ENCODE measurements at regions not wholly inside any gene's neighbourhood (a gene's known extent, or its start where the extent isn't known, plus 50 kb on each side); places are given as distances from the start of the nearest gene placed in this dataset.

DNA sequence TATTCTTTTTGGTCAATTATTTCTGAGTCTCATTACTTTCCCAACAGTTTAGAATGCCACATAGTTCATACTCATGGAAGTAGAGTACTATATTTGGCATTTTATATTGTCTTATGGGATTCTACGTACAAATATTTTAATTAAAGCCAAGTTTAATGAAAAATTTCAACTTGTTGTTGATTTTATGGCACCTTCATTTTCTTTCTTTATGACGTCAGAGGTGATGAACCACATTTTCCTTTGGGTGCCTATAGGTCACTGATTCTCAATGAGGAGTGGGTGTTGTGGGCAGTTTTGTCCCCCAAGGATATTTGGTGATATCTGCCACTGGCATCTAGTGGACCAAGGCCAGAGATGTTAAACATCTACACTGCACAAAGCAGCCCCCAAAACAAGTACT is 1071.3 kb downstream of the NXPH1 start:
- no CpG with 5 or more reads among the region's 2 CpGs for WGBS (ENCODE audit: extremely low coverage, insufficient read length, low lambda C conversion rate)
- no peaks in the 10 kb centered on the region for H3K4me1 ChIP-seq (ENCODE audit: insufficient read depth, low read length)
- no peak overlapping the region for H2BK20ac ChIP-seq (ENCODE audit: low read depth, low read length, poor library complexity, severe bottlenecking)
- Mint-ChIP-seq H3K4me1 (peaks cover 0 to 3% of the 10 kb centered on the region in 2 experiments; a peak in 1 of 4 replicates), H3K27me3 (ENCODE audit: low read depth) (no peaks in the 10 kb centered on the region), H3K4me3 (no peak overlapping the region), H3K36me3 (ENCODE audit: insufficient read depth in 1 of 3, low read depth in 3 of 3) (no peaks in the 10 kb centered on the region), H3K9me3 (no peaks in the 10 kb centered on the region), H3K27ac (no peak overlapping the region)
- DNase-seq, result no peak
- no peaks in the 10 kb centered on the region for H3K79me2 ChIP-seq (ENCODE audit: insufficient read depth, low read length)
- H3K23me2 ChIP-seq (ENCODE audit: insufficient read length, low read depth, low read length, poor library complexity, severe bottlenecking), result no peaks in the 10 kb centered on the region
- no peaks in the 10 kb centered on the region for H4K20me1 ChIP-seq (ENCODE audit: control insufficient read depth, insufficient read depth, insufficient read length)
- H4K91ac ChIP-seq (ENCODE audit: insufficient read length, low read depth, low read length), result no peak overlapping the region
- H4K8ac ChIP-seq (replicated peaks; ENCODE audit: insufficient read length, low read depth, low read length), result no peak overlapping the region
- no peak overlapping the region for H3K4ac ChIP-seq (ENCODE audit: low read depth, low read length)
- no peak overlapping the region for H2BK12ac ChIP-seq (ENCODE audit: insufficient read length, low read depth, low read length)
- H2AFZ ChIP-seq (ENCODE audit: low read length), result no peak overlapping the region
- no peaks in the 10 kb centered on the region for H3K27me3 ChIP-seq (ENCODE audit: insufficient read depth, low read length)
- H3K18ac ChIP-seq (ENCODE audit: insufficient read length, low read depth, low read length), result no peak overlapping the region
- H3K9ac ChIP-seq (ENCODE audit: extremely low read depth, insufficient read length, low read length), result no peak overlapping the region
- no peak overlapping the region for H2BK15ac ChIP-seq (ENCODE audit: low read depth, low read length)
- no peak overlapping the region for H2BK120ac ChIP-seq (ENCODE audit: low read depth, low read length, poor library complexity, severe bottlenecking)
- no peak overlapping the region for H3K4me2 ChIP-seq (ENCODE audit: insufficient read depth, insufficient read length, low read length)
- no peak overlapping the region for H3K23ac ChIP-seq (ENCODE audit: insufficient read length, low read depth, low read length)
- H3T11ph ChIP-seq (ENCODE audit: low read length), result no peak overlapping the region
- no peaks in the 10 kb centered on the region for H3K9me3 ChIP-seq (ENCODE audit: control insufficient read depth, low read depth, low read length)
- H3K14ac ChIP-seq (ENCODE audit: insufficient read depth, low read length), result no peak overlapping the region
- no peak overlapping the region for H4K5ac ChIP-seq (ENCODE audit: insufficient read length, low read depth, low read length)
- no peak overlapping the region for H2BK5ac ChIP-seq (ENCODE audit: insufficient read length, low read length)
- H3K79me1 ChIP-seq (ENCODE audit: insufficient read depth, low read depth, low read length, poor library complexity, severe bottlenecking), result no peaks in the 10 kb centered on the region
- no peak overlapping the region for H2AK5ac ChIP-seq (ENCODE audit: insufficient read length, low read length)
- H3K27ac ChIP-seq (ENCODE audit: insufficient read length, low read depth, low read length), result no peak overlapping the region
- TF ChIP-seq, protein P1, sequence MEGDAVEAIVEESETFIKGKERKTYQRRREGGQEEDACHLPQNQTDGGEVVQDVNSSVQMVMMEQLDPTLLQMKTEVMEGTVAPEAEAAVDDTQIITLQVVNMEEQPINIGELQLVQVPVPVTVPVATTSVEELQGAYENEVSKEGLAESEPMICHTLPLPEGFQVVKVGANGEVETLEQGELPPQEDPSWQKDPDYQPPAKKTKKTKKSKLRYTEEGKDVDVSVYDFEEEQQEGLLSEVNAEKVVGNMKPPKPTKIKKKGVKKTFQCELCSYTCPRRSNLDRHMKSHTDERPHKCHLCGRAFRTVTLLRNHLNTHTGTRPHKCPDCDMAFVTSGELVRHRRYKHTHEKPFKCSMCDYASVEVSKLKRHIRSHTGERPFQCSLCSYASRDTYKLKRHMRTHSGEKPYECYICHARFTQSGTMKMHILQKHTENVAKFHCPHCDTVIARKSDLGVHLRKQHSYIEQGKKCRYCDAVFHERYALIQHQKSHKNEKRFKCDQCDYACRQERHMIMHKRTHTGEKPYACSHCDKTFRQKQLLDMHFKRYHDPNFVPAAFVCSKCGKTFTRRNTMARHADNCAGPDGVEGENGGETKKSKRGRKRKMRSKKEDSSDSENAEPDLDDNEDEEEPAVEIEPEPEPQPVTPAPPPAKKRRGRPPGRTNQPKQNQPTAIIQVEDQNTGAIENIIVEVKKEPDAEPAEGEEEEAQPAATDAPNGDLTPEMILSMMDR (conservative IDR thresholded peaks at IDR 0.05), result no peak
- no peak overlapping the region for H3K56ac ChIP-seq (ENCODE audit: insufficient read length, low read depth, low read length)

Data from H9 (cell line).